ENCODE measurements at regions not wholly inside any gene's neighbourhood (a gene's known extent, or its start where the extent isn't known, plus 50 kb on each side); places are given as distances from the start of the nearest gene placed in this dataset.
A peak's percentile ranks its signal among the peaks of the same experiment; 100 is the strongest.

- TF ChIP-seq GATAD2A (CRISPR knock-in tag; IDR thresholded peaks at IDR 0.05) (peak; percentile 75), KDM5B (CRISPR knock-in tag; IDR thresholded peaks at IDR 0.05; ENCODE audit: borderline replicate concordance) (no peak), TRIM24 (CRISPR knock-in tag; IDR thresholded peaks at IDR 0.05) (peak; percentile 87; the same call in 1 of the 2 replicates), AKAP8 (CRISPR knock-in tag; IDR thresholded peaks at IDR 0.05) (no peak), ZNF704 (CRISPR knock-in tag; IDR thresholded peaks at IDR 0.05; ENCODE audit: borderline replicate concordance) (no peak), CC2D1A (CRISPR knock-in tag; IDR thresholded peaks at IDR 0.05) (no peak), ZSCAN9 (CRISPR knock-in tag; IDR thresholded peaks at IDR 0.05; ENCODE audit: borderline replicate concordance) (peak; percentile 54; the same call in 1 of the 2 replicates), ZMAT3 (CRISPR knock-in tag; conservative IDR thresholded peaks at IDR 0.05) (no peak), HMGXB4 (CRISPR knock-in tag; IDR thresholded peaks at IDR 0.05; ENCODE audit: borderline replicate concordance in 1 of 2, low read depth in 1 of 2) (peak in 1 of 2 experiments; percentile 49; a peak in 1 of 4 replicates), TEF (CRISPR knock-in tag; IDR thresholded peaks at IDR 0.05) (peak; percentile 90), MEF2D (CRISPR knock-in tag; IDR thresholded peaks at IDR 0.05) (peak; percentile 56; the same call in 1 of the 2 replicates), CENPX (CRISPR knock-in tag; IDR thresholded peaks at IDR 0.05) (no peak), CTCF (CRISPR knock-in tag; IDR thresholded peaks at IDR 0.05) (peak; percentile 16; the same call in 1 of the 2 replicates), SOX6 (IDR thresholded peaks at IDR 0.05) (no peak), SOX6 (CRISPR knock-in tag; IDR thresholded peaks at IDR 0.05) (peak; percentile 69), BRCA1 (CRISPR knock-in tag; IDR thresholded peaks at IDR 0.05) (no peak), SMARCE1 (IDR thresholded peaks at IDR 0.05; ENCODE audit: borderline replicate concordance) (no peak), YEATS2 (CRISPR knock-in tag; IDR thresholded peaks at IDR 0.05; ENCODE audit: borderline replicate concordance) (peak; percentile 33; the same call in 1 of the 2 replicates), TFE3 (CRISPR knock-in tag; IDR thresholded peaks at IDR 0.05) (no peak), TIGD3 (CRISPR knock-in tag; IDR thresholded peaks at IDR 0.05; ENCODE audit: borderline replicate concordance) (no peak)
These were observed 644.3 kb downstream of the EPM2A start (continued) for GRCh38 chr6:145090801-145091585.

All from HepG2 (cell line).